GM12873 (cell line): ENCODE measurements at regions not wholly inside any gene's neighbourhood (a gene's known extent, or its start where the extent isn't known, plus 50 kb on each side); places are given as distances from the start of the nearest gene placed in this dataset.

ENCODE experiments used
- CTCF ChIP-seq: IDR thresholded peaks from 2 replicates; pipeline ENCODE4 v1.5.1; 2012; ENCODE audit warnings: low read depth, mild to moderate bottlenecking, moderate library complexity, low read length, control low read depth; ENCODE audit not compliant: insufficient read depth; ENCODE audit errors: missing control alignments

- no peak for TF ChIP-seq CTCF
Observed at GRCh38 chr2:236682651-236683422, 113.2 kb downstream of the ACKR3 start.

DNA sequence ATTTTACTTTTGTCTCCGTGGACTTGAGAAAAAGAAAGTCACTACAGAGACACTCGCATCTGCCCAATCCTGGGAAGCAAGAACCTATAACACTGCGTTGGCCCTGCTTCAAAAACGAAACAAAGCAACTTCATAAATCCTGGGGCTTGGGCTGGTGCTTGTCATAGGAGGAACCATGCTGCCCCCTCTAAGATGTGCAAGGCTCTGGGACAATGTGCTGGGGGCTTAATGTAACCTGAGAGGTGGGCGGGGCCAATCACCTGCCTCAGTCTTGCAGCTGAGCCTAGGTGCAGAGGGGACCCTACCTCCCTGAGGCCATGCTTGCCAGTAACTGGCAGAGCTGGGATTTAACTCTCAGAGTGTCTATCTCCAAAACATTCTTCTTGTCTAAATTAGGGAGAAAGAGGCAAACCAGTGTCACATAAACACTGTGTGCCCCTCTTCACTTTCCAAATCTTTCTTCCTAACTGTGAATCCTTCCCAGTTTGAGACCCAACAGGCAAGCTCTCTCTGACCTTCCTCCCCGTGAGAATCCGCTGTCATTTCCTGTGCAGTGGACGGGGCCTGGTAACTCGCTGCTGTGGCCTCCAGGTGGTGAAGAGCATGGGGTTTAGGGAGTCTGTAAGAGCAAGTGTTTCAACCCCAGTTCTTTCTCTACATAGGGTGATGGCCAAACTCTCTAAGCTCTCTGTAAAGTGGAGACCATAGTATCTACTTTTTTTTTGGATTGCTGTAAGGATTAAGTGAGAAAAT, 115.1 kb downstream of the ACKR3 start:
- TF ChIP-seq CTCF: no peak

- no peak for TF ChIP-seq CTCF
Observed at GRCh38 chr2:236685361-236685760, 115.7 kb downstream of the ACKR3 start.

DNA sequence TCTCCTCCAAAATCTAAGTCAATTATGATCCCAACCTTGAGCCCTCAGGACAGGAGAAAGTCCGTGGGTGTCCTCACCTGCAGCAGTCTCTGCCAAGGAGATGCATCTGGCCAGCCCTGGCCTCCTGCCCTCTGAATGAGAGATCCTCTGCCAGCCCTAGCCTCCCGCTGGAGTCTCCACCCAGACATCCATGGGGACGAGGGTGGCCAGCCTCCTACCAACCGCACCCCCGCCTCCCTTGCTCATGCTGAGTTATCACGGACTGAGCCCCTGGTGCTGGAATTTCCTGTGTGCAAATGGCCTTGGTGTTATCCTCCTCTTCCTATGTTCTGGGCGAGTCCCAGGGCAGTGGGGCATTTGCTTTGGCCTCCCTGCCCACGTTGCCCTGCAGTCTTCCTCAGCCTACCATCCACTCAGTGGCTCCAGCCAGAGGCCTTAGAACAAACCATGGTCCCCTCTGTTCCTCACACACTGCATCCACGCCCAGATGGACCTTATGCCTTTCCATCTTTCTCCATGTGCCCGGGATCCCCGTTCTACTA, 116.4 kb downstream of the ACKR3 start:
- no peak for TF ChIP-seq CTCF

DNA sequence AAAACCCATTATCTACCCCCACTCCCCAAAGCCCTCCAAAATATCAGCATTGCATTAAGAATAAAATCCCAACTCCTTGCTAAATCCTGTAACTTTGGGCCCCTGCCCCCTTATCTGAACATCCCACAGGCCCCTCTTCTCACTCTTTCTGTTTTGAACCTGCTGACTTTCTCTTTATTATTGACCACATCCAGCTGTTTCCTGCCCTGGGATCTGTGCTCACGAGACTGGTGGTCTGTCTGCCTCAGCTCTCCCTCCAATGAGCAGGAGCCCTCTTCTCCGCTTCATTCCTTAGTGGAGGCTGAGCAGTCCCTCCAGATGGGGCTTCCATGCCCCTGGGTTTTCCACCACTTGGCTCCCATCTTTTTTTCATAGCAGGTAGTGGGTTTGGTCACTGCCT, 116.9 kb downstream of the ACKR3 start:
- no peak for TF ChIP-seq CTCF

- TF ChIP-seq CTCF: no peak
Observed at GRCh38 chr2:236687296-236687965, 117.8 kb downstream of the ACKR3 start.

- no peak for TF ChIP-seq CTCF
Observed at GRCh38 chr2:236688157-236688556, 118.5 kb downstream of the ACKR3 start.
